Neuronal stem cell (in vitro differentiated cells): ENCODE measurements at regions not wholly inside any gene's neighbourhood (a gene's known extent, or its start where the extent isn't known, plus 50 kb on each side); places are given as distances from the start of the nearest gene placed in this dataset.

Experiments
- DNase-seq: peaks from one replicate; pipeline ENCODE4 v3.0.0-alpha.2; 2013; ENCODE audit warnings: low spot score
- H2AFZ ChIP-seq: one replicate; pipeline ENCODE4 v1.6.1; 2013; ENCODE audit warnings: mild to moderate bottlenecking, low read length, inconsistent platforms
- H2AK5ac ChIP-seq: 2 replicates; pipeline ENCODE4 v1.6.1; 2013; ENCODE audit warnings: low read depth, mild to moderate bottlenecking, inconsistent platforms, low read length, moderate library complexity, mixed read lengths
- H2BK120ac ChIP-seq: 2 replicates; pipeline ENCODE4 v1.6.1; 2013; ENCODE audit warnings: low read depth, mild to moderate bottlenecking, inconsistent platforms, low read length, moderate library complexity, mixed read lengths
- H2BK12ac ChIP-seq: one replicate; pipeline ENCODE4 v1.6.1; 2013; ENCODE audit warnings: low read length, inconsistent platforms
- H2BK15ac ChIP-seq: 2 replicates; pipeline ENCODE4 v1.6.1; 2013; ENCODE audit warnings: mild to moderate bottlenecking, low read length, inconsistent platforms, mixed read lengths
- H2BK5ac ChIP-seq: one replicate; pipeline ENCODE4 v1.6.1; 2013; ENCODE audit warnings: inconsistent platforms, mild to moderate bottlenecking, low read length, moderate library complexity
- H3K14ac ChIP-seq: one replicate; pipeline ENCODE4 v1.6.1; 2013; ENCODE audit warnings: low read length, inconsistent platforms
- H3K18ac ChIP-seq: 2 replicates; pipeline ENCODE4 v1.6.1; 2013; ENCODE audit warnings: low read length, inconsistent platforms
- H3K23ac ChIP-seq: 2 replicates; pipeline ENCODE4 v1.6.1; 2013; ENCODE audit warnings: low read depth, mild to moderate bottlenecking, mixed read lengths, low read length, inconsistent platforms; ENCODE audit not compliant: poor library complexity
- H3K27ac ChIP-seq: replicated peaks from 3 replicates; pipeline ENCODE4 v1.5.1; 2013; ENCODE audit warnings: low read length, inconsistent platforms
- H3K27me3 ChIP-seq, 3 experiments: 2 replicates each; pipeline ENCODE4 v1.6.1; 2013; ENCODE audit warnings: low read length in 3 of 3, mild to moderate bottlenecking in 2 of 3, inconsistent platforms in 1 of 3, low read depth in 1 of 3, mixed read lengths in 1 of 3, moderate library complexity in 1 of 3; ENCODE audit not compliant: control insufficient read depth in 3 of 3, insufficient read depth in 3 of 3
- H3K36me3 ChIP-seq, 2 donors: replicated peaks in 1 of 2; 2 replicates each; pipeline ENCODE4 v1.6.1; 2013; ENCODE audit warnings: low read length in 2 of 2; ENCODE audit not compliant: control insufficient read depth in 2 of 2, insufficient read depth in 2 of 2
- H3K4ac ChIP-seq: 2 replicates; pipeline ENCODE4 v1.6.1; 2013; ENCODE audit warnings: inconsistent platforms, mild to moderate bottlenecking, low read length, moderate library complexity
- H3K4me1 ChIP-seq, 2 donors: 1 replicate in 1 of 2; 2 replicates in 1 of 2; pipeline ENCODE4 v1.6.1; 2013; ENCODE audit warnings: low read length in 2 of 2, low read depth in 1 of 2; ENCODE audit not compliant: control insufficient read depth in 2 of 2, insufficient read depth in 1 of 2
- H3K4me2 ChIP-seq: one replicate; pipeline ENCODE4 v1.6.1; 2013; ENCODE audit warnings: mild to moderate bottlenecking, low read length, inconsistent platforms; ENCODE audit not compliant: insufficient read depth, poor library complexity, severe bottlenecking
- H3K4me3 ChIP-seq, 2 donors: 2 replicates each; pipeline ENCODE4 v1.5.1; 2013; ENCODE audit warnings: low read length in 2 of 2, mild to moderate bottlenecking in 2 of 2, inconsistent platforms in 1 of 2, moderate library complexity in 1 of 2
- H3K79me1 ChIP-seq: one replicate; pipeline ENCODE4 v1.6.1; 2013; ENCODE audit warnings: low read depth, mild to moderate bottlenecking, inconsistent platforms, low read length, moderate library complexity
- H3K9ac ChIP-seq: one replicate; pipeline ENCODE4 v1.6.1; 2013; ENCODE audit warnings: mild to moderate bottlenecking, low read depth, low read length, inconsistent platforms; ENCODE audit not compliant: poor library complexity
- H3K9me3 ChIP-seq, 2 donors: replicated peaks in 1 of 2; 2 replicates each; pipeline versions ENCODE3 to v1.6.1; 2013; ENCODE audit warnings: low read length in 2 of 2, mild to moderate bottlenecking in 2 of 2, inconsistent platforms in 1 of 2, low read depth in 1 of 2, mixed read lengths in 1 of 2, moderate library complexity in 1 of 2; ENCODE audit not compliant: control insufficient read depth in 2 of 2, insufficient read depth in 1 of 2
- H4K8ac ChIP-seq: one replicate; pipeline ENCODE4 v1.6.1; 2013; ENCODE audit warnings: low read depth, mild to moderate bottlenecking, inconsistent platforms, low read length, moderate library complexity
- H4K91ac ChIP-seq: one replicate; pipeline ENCODE4 v1.6.1; 2013; ENCODE audit warnings: low read length, low read depth, mild to moderate bottlenecking, inconsistent platforms; ENCODE audit not compliant: poor library complexity
- WGBS, 2 donors: extraction: QIAGEN DNeasy Blood & Tissue Kit; methylation state at CpG; one replicate each; pipeline ENCODE4 v1.1.7; 2013; ENCODE audit warnings: missing lambda C conversion rate in 2 of 2, mixed read lengths in 1 of 2; ENCODE audit not compliant: insufficient read length in 2 of 2, insufficient replicate concordance in 1 of 2; ENCODE audit errors: extremely low coverage in 2 of 2; 5-methylcytosine and 5-hydroxymethylcytosine counted together

DNA sequence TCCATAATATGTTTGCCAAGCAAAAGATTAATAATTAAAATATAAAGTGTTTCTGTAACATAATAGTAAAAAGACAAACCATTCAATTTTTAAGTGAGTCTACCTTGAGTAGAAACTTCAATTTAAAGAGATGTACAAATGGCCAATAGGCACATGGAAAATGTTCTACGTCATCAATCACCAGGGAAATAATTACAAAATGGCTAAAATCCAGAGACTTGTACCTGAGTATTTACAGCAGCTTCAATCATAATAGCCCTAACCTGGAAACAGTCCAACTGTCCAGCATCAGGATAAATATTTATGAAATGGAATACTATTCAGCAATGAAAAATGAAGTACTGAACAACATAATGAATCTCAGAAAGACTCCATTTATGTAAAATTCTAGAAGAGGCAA, 95.5 kb upstream of the FAR2 start:
- Histone ChIP-seq H3K27ac (no peak overlapping the region), H3K14ac (no peak overlapping the region), H3K23ac (no peak overlapping the region), H2AFZ (no peak overlapping the region), H2BK120ac (no peak overlapping the region), H3K4me3 (no peak overlapping the region), H4K8ac (no peak overlapping the region), H2BK5ac (no peak overlapping the region), H2AK5ac (no peak overlapping the region), H3K79me1 (no peaks in the 10 kb centered on the region), H3K4ac (no peak overlapping the region), H3K18ac (no peak overlapping the region), H3K27me3 (no peaks in the 10 kb centered on the region), H3K4me2 (no peak overlapping the region), H3K4me1 (no peaks in the 10 kb centered on the region), H2BK12ac (no peak overlapping the region), H3K9ac (no peak overlapping the region), H2BK15ac (no peak overlapping the region), H3K36me3 (no peaks in the 10 kb centered on the region), H4K91ac (no peak overlapping the region), H3K9me3 (no peaks in the 10 kb centered on the region)
- no CpG with 5 or more reads among the region's 1 CpG for WGBS, 2 donors
- DNase-seq = no peak

GRCh38 chr12:29054858-29055663, 94.0 kb upstream of the FAR2 start:
- Histone ChIP-seq H3K4me3 (no peak overlapping the region), H2AK5ac (no peak overlapping the region), H3K27me3 (no peaks in the 10 kb centered on the region), H2BK12ac (no peak overlapping the region), H3K23ac (no peak overlapping the region), H3K4me1 (no peaks in the 10 kb centered on the region), H3K36me3 (no peaks in the 10 kb centered on the region), H3K4me2 (no peak overlapping the region), H2BK120ac (no peak overlapping the region), H3K14ac (no peak overlapping the region), H4K8ac (no peak overlapping the region), H3K79me1 (no peaks in the 10 kb centered on the region), H2AFZ (no peak overlapping the region), H2BK5ac (no peak overlapping the region), H3K18ac (no peak overlapping the region), H3K9me3 (no peaks in the 10 kb centered on the region), H3K27ac (no peak overlapping the region), H2BK15ac (no peak overlapping the region), H3K9ac (no peak overlapping the region), H4K91ac (no peak overlapping the region), H3K4ac (no peak overlapping the region)
- DNase-seq = no peak
- WGBS, 2 donors = no CpG with 5 or more reads among the region's 3 CpGs

DNA sequence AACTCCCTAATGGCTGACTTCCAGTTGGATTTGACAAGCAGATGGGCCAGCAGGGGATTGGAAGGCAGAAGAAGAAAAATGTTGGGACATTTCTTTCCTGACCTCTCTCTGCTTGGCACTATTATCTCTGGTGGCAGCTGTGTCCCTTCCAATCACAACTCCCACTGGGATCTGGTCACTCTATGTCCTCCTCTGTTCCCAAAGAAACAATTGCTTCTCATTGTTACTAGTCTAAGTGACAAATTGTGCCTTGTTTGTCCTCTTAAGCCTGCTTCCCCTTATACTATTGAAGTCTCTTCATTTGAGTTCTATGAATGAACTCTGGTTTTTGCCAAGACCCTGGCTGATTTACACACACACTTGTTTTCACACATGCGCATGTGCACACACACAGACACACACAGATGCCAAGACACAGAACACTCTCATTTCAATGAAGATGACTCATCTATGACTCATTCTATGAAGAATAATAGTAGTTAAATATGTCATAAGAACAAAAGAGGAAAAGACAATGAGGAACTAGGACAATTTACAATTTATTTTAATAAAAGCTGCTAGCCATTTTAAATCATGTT, 83.0 kb upstream of the FAR2 start:
- Histone ChIP-seq H3K27ac (peak overlapping the region; percentile 41), H4K91ac (no peak overlapping the region), H2AFZ (no peak overlapping the region), H2AK5ac (no peak overlapping the region), H3K4me2 (no peak overlapping the region), H2BK15ac (no peak overlapping the region), H3K4me3 (no peak overlapping the region), H3K18ac (no peak overlapping the region), H3K9me3 (no peaks in the 10 kb centered on the region), H2BK12ac (no peak overlapping the region), H3K4me1 (peaks cover 0 to 8% of the 10 kb centered on the region in 2 donors), H3K14ac (no peak overlapping the region), H4K8ac (no peak overlapping the region), H3K9ac (no peak overlapping the region), H3K4ac (no peak overlapping the region), H3K27me3 (no peaks in the 10 kb centered on the region), H3K36me3 (no peaks in the 10 kb centered on the region), H2BK120ac (no peak overlapping the region), H3K23ac (no peak overlapping the region), H2BK5ac (no peak overlapping the region), H3K79me1 (no peaks in the 10 kb centered on the region)
- WGBS, 2 donors = no CpG with 5 or more reads among the region's 1 CpG
- DNase-seq = peak; percentile 31

DNA sequence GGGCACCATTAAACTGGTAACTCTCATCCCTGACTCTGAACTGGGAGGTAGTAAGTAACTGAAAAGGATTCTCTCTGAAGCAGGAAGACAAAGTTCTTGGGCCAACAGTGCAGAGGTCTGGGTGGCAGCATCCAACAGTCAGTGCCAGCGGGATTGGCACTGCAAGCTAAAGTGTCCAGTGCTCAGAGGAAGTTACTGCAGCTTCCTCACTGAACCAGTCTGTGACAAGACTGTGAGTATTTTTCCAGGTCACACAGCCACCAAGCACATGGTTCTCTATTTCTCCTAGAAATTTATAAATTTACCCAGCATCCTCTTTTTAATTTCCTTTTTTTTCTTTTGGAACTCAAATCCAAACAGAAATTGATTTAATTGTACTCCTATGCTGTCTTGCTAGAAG, 81.6 kb upstream of the FAR2 start:
- Histone ChIP-seq H3K18ac (no peak overlapping the region), H3K27me3 (no peaks in the 10 kb centered on the region), H3K23ac (no peak overlapping the region), H2BK5ac (no peak overlapping the region), H4K91ac (no peak overlapping the region), H3K4me2 (no peak overlapping the region), H3K79me1 (no peaks in the 10 kb centered on the region), H2AK5ac (no peak overlapping the region), H3K36me3 (no peaks in the 10 kb centered on the region), H3K4me1 (peaks cover 0 to 8% of the 10 kb centered on the region in 2 donors), H3K4ac (no peak overlapping the region), H2BK15ac (no peak overlapping the region), H3K4me3 (no peak overlapping the region), H3K14ac (no peak overlapping the region), H2AFZ (no peak overlapping the region), H3K27ac (no peak overlapping the region), H2BK120ac (no peak overlapping the region), H3K9ac (no peak overlapping the region), H3K9me3 (no peaks in the 10 kb centered on the region), H4K8ac (no peak overlapping the region), H2BK12ac (no peak overlapping the region)
- no CpG with 5 or more reads among the region's 1 CpG for WGBS, 2 donors
- no peak for DNase-seq
